ENCODE measurements at regions not wholly inside any gene's neighbourhood (a gene's known extent, or its start where the extent isn't known, plus 50 kb on each side); places are given as distances from the start of the nearest gene placed in this dataset.

DNA sequence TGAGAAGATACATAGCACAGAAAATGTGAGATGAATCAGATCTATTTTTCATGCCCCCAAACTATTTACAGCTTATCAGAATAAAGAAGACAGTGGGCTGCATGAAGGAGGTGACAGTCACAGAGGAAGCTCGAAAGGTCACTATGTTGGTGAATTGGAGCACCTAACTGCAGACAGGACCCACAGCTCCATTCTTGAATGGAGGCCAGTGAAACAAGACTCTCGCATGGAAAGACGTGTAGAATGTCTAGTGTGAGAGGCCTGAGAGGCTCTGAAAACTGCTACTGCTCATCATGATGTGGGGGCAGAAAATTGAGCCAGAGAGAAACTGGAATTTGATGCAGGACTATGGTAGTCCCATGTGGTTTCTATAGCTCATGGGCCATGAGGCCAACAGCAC lies 60.3 kb upstream of the CCDC190 start:
- no peak for TF ChIP-seq CTCF (IDR thresholded peaks at IDR 0.05)
- no peak for TF ChIP-seq POLR2A (IDR thresholded peaks at IDR 0.05)

All from right lobe of liver (tissue), 4 donors.